Stimulated activated CD4-positive, alpha-beta T cell treated with anti-CD3 and anti-CD28 coated beads, Interleukin-1b, Interleukin-23, amount 100 ng/mL, for 24 hours (primary cell): ENCODE measurements at regions not wholly inside any gene's neighbourhood (a gene's known extent, or its start where the extent isn't known, plus 50 kb on each side); places are given as distances from the start of the nearest gene placed in this dataset.

ENCODE experiments used
- DNase-seq, 4 experiments: peaks; one replicate each; pipeline ENCODE4 v3.0.0-alpha.2; 2020; ENCODE audit warnings: low read depth in 4 of 4, low spot score in 1 of 4

GRCh38 chr7:25795824-25796235 is 356.2 kb upstream of the NFE2L3 start:
- DNase-seq, result no peak

GRCh38 chr7:25798344-25798743 is 353.7 kb upstream of the NFE2L3 start:
- DNase-seq, result no peak

GRCh38 chr7:25801214-25801613 is 350.8 kb upstream of the NFE2L3 start:
- no peak for DNase-seq

- no peak for DNase-seq
Measured at GRCh38 chr7:25802057-25802456, 349.9 kb upstream of the NFE2L3 start.

- DNase-seq, result no peak
Measured at GRCh38 chr7:25802473-25802872, 349.5 kb upstream of the NFE2L3 start.

- DNase-seq, result no peak
Measured at GRCh38 chr7:25803117-25803887, 348.7 kb upstream of the NFE2L3 start.

GRCh38 chr7:25804154-25804553 is 347.8 kb upstream of the NFE2L3 start:
- DNase-seq, result no peak

- no peak for DNase-seq
Measured at GRCh38 chr7:25805027-25805687, 346.8 kb upstream of the NFE2L3 start.

GRCh38 chr7:25807086-25807611 is 344.8 kb upstream of the NFE2L3 start:
- no peak for DNase-seq

GRCh38 chr7:25809441-25809840 is 342.6 kb upstream of the NFE2L3 start:
- no peak for DNase-seq

- no peak for DNase-seq
Measured at GRCh38 chr7:25812086-25812850, 339.7 kb upstream of the NFE2L3 start.

GRCh38 chr7:25813381-25813780 is 338.6 kb upstream of the NFE2L3 start:
- DNase-seq, result no peak

GRCh38 chr7:25815711-25816110 is 336.3 kb upstream of the NFE2L3 start:
- no peak for DNase-seq

GRCh38 chr7:25820432-25821040 is 331.5 kb upstream of the NFE2L3 start:
- DNase-seq, result no peak

- no peak for DNase-seq
Measured at GRCh38 chr7:25821225-25821624, 330.8 kb upstream of the NFE2L3 start.

- DNase-seq, result no peak
Measured at GRCh38 chr7:25822823-25823222, 329.2 kb upstream of the NFE2L3 start.

GRCh38 chr7:25823571-25823970 is 328.4 kb upstream of the NFE2L3 start:
- no peak for DNase-seq

- DNase-seq, result no peak
Measured at GRCh38 chr7:25828468-25828867, 323.5 kb upstream of the NFE2L3 start.

- DNase-seq, result no peak
Measured at GRCh38 chr7:25829663-25830062, 322.3 kb upstream of the NFE2L3 start.

GRCh38 chr7:25830215-25830614 is 321.8 kb upstream of the NFE2L3 start:
- no peak for DNase-seq

GRCh38 chr7:25831062-25831691 is 320.8 kb upstream of the NFE2L3 start:
- DNase-seq, result no peak
